KMS-11 (cell line): ENCODE measurements at regions not wholly inside any gene's neighbourhood (a gene's known extent, or its start where the extent isn't known, plus 50 kb on each side); places are given as distances from the start of the nearest gene placed in this dataset.

Experiments
- H2AFZ ChIP-seq: fragments of 200-600 bp; sonication (generic); 2 replicates; pipeline ENCODE4 v1.6.1; 2016; ENCODE audit warnings: antibody characterized with exemption, mixed run types, low read depth
- H3K27ac ChIP-seq: fragments of 200-600 bp; sonication (generic); 2 replicates; pipeline ENCODE4 v1.6.1; 2016; ENCODE audit warnings: mild to moderate bottlenecking, mixed run types
- H3K27me3 ChIP-seq: fragments of 200-600 bp; sonication (generic); 2 replicates; pipeline ENCODE4 v1.6.1; 2017; ENCODE audit warnings: mild to moderate bottlenecking, low read depth, mixed run types, moderate library complexity; ENCODE audit not compliant: insufficient read depth
- H3K36me3 ChIP-seq: fragments of 200-600 bp; sonication (generic); 2 replicates; pipeline ENCODE4 v1.6.1; 2017; ENCODE audit warnings: mild to moderate bottlenecking, mixed run types; ENCODE audit not compliant: insufficient read depth
- H3K4me1 ChIP-seq: fragments of 200-600 bp; sonication (generic); 2 replicates; pipeline ENCODE4 v1.6.1; 2016; ENCODE audit warnings: mild to moderate bottlenecking, low read depth, mixed run types; ENCODE audit not compliant: poor library complexity, severe bottlenecking
- H3K4me2 ChIP-seq: fragments of 200-600 bp; sonication (generic); 2 replicates; pipeline ENCODE4 v1.7.0; 2016; ENCODE audit warnings: mild to moderate bottlenecking, mixed run types
- H3K4me3 ChIP-seq: fragments of 200-600 bp; sonication (generic); IDR thresholded peaks from 2 replicates; pipeline ENCODE4 v1.6.1; 2017; ENCODE audit warnings: low read depth, low read length, mixed read lengths; ENCODE audit not compliant: insufficient read depth
- H3K79me2 ChIP-seq: fragments of 200-600 bp; sonication (generic); 2 replicates; pipeline ENCODE4 v1.6.1; 2016; ENCODE audit warnings: low read depth, mixed run types; ENCODE audit not compliant: insufficient read depth
- H3K9ac ChIP-seq: fragments of 200-600 bp; sonication (generic); 2 replicates; pipeline ENCODE4 v1.6.1; 2016; ENCODE audit warnings: mild to moderate bottlenecking, mixed run types
- H4K20me1 ChIP-seq: fragments of 200-600 bp; sonication (generic); 2 replicates; pipeline ENCODE4 v1.6.1; 2016; ENCODE audit warnings: mild to moderate bottlenecking, mixed run types; ENCODE audit not compliant: insufficient read depth
- TF ChIP-seq, protein P1 (sequence below): fragments of 200-600 bp; sonication (generic); conservative IDR thresholded peaks from 2 replicates; pipeline ENCODE4 v1.6.1; 2017; ENCODE audit warnings: low read depth, mild to moderate bottlenecking, antibody characterized with exemption, low read length, moderate library complexity, mixed read lengths

- TF ChIP-seq, protein P1, sequence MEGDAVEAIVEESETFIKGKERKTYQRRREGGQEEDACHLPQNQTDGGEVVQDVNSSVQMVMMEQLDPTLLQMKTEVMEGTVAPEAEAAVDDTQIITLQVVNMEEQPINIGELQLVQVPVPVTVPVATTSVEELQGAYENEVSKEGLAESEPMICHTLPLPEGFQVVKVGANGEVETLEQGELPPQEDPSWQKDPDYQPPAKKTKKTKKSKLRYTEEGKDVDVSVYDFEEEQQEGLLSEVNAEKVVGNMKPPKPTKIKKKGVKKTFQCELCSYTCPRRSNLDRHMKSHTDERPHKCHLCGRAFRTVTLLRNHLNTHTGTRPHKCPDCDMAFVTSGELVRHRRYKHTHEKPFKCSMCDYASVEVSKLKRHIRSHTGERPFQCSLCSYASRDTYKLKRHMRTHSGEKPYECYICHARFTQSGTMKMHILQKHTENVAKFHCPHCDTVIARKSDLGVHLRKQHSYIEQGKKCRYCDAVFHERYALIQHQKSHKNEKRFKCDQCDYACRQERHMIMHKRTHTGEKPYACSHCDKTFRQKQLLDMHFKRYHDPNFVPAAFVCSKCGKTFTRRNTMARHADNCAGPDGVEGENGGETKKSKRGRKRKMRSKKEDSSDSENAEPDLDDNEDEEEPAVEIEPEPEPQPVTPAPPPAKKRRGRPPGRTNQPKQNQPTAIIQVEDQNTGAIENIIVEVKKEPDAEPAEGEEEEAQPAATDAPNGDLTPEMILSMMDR: no peak
- Histone ChIP-seq H3K9ac (no peak overlapping the region), H4K20me1 (no peaks in the 10 kb centered on the region), H3K27me3 (no peaks in the 10 kb centered on the region), H3K4me1 (no peaks in the 10 kb centered on the region), H2AFZ (no peak overlapping the region), H3K79me2 (no peaks in the 10 kb centered on the region), H3K4me2 (no peak overlapping the region), H3K36me3 (no peaks in the 10 kb centered on the region), H3K4me3 (no peak overlapping the region), H3K27ac (no peak overlapping the region)
Observed at GRCh38 chr3:106265704-106266103, 396.9 kb upstream of the CBLB start.

DNA sequence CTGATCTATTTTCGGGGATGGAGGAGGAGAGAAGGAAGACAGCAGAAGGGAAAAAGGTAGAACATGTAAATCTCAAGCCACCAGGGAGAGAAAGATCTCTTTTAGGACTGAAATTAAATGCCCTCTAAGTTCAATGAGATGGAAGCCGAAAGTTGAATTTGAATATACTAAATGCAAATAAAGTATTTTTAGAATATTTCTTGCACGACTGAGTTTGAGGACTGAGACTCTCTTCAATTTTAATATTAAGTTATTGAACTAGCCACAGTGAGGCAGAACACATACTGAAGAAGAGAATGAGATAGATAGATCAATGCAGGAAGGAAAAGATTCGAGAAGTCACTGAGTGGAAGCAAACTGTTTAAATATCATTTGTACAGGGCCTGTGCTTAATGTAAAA lies 399.9 kb upstream of the CBLB start:
- Histone ChIP-seq H3K27me3 (no peaks in the 10 kb centered on the region), H3K4me1 (no peaks in the 10 kb centered on the region), H3K36me3 (no peaks in the 10 kb centered on the region), H3K79me2 (no peaks in the 10 kb centered on the region), H3K4me3 (no peak overlapping the region), H3K4me2 (no peak overlapping the region), H3K9ac (no peak overlapping the region), H3K27ac (no peak overlapping the region), H4K20me1 (no peaks in the 10 kb centered on the region), H2AFZ (no peak overlapping the region)
- TF ChIP-seq, protein P1: no peak

- H4K20me1 ChIP-seq: no peaks in the 10 kb centered on the region
- H3K27ac ChIP-seq: no peak overlapping the region
- no peaks in the 10 kb centered on the region for H3K27me3 ChIP-seq
- H3K36me3 ChIP-seq: no peaks in the 10 kb centered on the region
- H2AFZ ChIP-seq: no peak overlapping the region
- no peaks in the 10 kb centered on the region for H3K4me1 ChIP-seq
- TF ChIP-seq, protein P1: no peak
- no peaks in the 10 kb centered on the region for H3K79me2 ChIP-seq
- H3K9ac ChIP-seq: no peak overlapping the region
- H3K4me3 ChIP-seq: no peak overlapping the region
- no peak overlapping the region for H3K4me2 ChIP-seq
Observed at GRCh38 chr3:106272302-106272701, 403.5 kb upstream of the CBLB start.

DNA sequence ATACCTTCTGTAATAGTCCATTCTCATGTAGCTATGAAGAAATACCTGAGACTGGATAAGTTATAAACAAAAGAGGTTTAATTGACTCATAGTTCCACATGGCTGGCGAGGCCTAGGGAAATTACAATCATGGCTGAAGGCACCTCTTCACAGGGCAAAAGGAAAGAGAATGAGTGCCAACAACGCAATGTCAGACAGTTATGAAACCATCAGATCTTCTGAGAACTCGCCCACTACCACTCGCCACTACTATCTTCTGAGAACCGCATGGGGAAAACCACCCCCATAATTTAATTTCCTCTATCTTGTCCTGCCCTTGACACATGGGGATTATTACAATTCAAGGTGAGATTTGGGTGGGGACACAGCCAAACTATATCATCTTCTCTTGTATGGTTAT lies 406.8 kb upstream of the CBLB start:
- no peak overlapping the region for H3K4me3 ChIP-seq
- TF ChIP-seq, protein P1: no peak
- H3K27me3 ChIP-seq: no peaks in the 10 kb centered on the region
- H3K36me3 ChIP-seq: no peaks in the 10 kb centered on the region
- no peak overlapping the region for H3K9ac ChIP-seq
- H2AFZ ChIP-seq: no peak overlapping the region
- no peak overlapping the region for H3K4me2 ChIP-seq
- H4K20me1 ChIP-seq: no peaks in the 10 kb centered on the region
- H3K27ac ChIP-seq: no peak overlapping the region
- no peaks in the 10 kb centered on the region for H3K79me2 ChIP-seq
- H3K4me1 ChIP-seq: no peaks in the 10 kb centered on the region

- no peak overlapping the region for H3K9ac ChIP-seq
- no peak overlapping the region for H3K4me2 ChIP-seq
- no peak overlapping the region for H2AFZ ChIP-seq
- no peaks in the 10 kb centered on the region for H3K79me2 ChIP-seq
- no peak overlapping the region for H3K27ac ChIP-seq
- H4K20me1 ChIP-seq: no peaks in the 10 kb centered on the region
- H3K4me3 ChIP-seq: no peak overlapping the region
- no peaks in the 10 kb centered on the region for H3K27me3 ChIP-seq
- TF ChIP-seq, protein P1: no peak
- no peaks in the 10 kb centered on the region for H3K36me3 ChIP-seq
- H3K4me1 ChIP-seq: no peaks in the 10 kb centered on the region
Observed at GRCh38 chr3:106276151-106276550, 407.3 kb upstream of the CBLB start.
